ENCODE measurements at regions not wholly inside any gene's neighbourhood (a gene's known extent, or its start where the extent isn't known, plus 50 kb on each side); places are given as distances from the start of the nearest gene placed in this dataset.

GRCh38 chr6:44676246-44676790 lies 288.8 kb downstream of the CDC5L start:
- DNase-seq (ENCODE audit: low spot score), result no peak

GRCh38 chr6:44676826-44677433 lies 289.4 kb downstream of the CDC5L start:
- peak; percentile 30 for DNase-seq (ENCODE audit: low spot score)

DNA sequence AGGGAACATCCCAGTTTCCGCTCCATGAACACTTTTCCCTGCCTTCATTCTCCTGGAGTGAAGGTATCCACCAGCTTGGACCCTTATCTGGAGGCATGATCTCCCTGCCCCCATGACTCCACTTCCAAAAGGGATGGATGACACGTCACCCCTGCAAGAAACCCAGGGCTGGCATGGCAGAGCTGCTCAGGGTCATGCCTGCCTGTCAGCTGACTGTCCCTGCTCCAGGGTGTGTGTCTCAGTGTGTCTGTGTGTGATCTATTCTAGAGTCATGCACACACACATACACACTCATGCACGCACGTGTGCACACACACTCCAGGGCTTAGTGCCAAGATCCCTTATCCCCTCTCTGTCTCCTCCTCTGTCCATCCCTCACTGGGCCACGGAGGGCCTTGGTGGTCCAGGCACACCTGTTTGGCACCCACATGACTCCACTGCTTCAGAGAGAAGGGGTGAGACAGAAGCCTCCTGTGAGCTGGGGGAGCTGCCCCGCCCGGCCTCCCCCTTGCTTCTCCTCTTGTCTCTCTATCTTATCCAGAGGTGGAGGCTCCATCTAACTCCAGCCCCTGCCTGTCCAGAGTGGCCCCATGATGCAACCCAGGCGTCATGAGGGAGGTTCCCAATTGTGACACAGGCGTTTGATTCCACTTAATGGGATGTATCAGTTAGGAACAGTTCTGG lies 290.9 kb downstream of the CDC5L start:
- DNase-seq (ENCODE audit: low spot score), result no peak

GRCh38 chr6:44679438-44680201 lies 292.1 kb downstream of the CDC5L start:
- no peak for DNase-seq (ENCODE audit: low spot score)

- DNase-seq (ENCODE audit: low spot score), result peak; percentile 19
Measured at GRCh38 chr6:44680202-44680720, 292.8 kb downstream of the CDC5L start.

- DNase-seq (ENCODE audit: low spot score), result no peak
Measured at GRCh38 chr6:44681761-44682160, 294.3 kb downstream of the CDC5L start.

- DNase-seq (ENCODE audit: low spot score), result no peak
Measured at GRCh38 chr6:44682280-44682679, 294.8 kb downstream of the CDC5L start.

- DNase-seq (ENCODE audit: low spot score), result no peak
Measured at GRCh38 chr6:44682987-44683779, 295.7 kb downstream of the CDC5L start.

GRCh38 chr6:44685213-44685612 lies 297.7 kb downstream of the CDC5L start:
- DNase-seq (ENCODE audit: low spot score), result peak; percentile 18

GRCh38 chr6:44696099-44696498 lies 308.6 kb downstream of the CDC5L start:
- no peak for DNase-seq (ENCODE audit: low spot score)

GRCh38 chr6:44696686-44697085 lies 309.2 kb downstream of the CDC5L start:
- DNase-seq (ENCODE audit: low spot score), result no peak

DNA sequence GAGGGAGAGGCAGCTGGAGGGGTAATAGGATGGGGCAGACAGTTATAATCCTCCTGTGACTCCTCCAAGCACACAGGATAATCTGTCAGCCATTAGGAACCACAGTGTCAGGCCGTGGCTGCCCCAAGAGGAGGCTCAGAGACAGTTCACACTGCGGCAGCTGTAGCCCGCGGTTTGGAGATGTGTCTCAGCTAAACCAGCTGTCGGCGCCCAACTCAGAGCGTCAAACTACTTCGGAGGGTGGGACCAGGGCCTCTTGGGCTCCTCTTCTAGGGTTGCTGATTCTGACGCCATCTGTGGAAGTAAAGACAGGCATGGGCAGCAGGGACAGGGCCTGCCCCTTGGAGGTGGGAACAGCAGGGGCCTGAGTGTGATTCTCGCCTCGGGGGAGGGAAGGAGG lies 309.8 kb downstream of the CDC5L start:
- DNase-seq (ENCODE audit: low spot score), result no peak

GRCh38 chr6:44698602-44699001 lies 311.1 kb downstream of the CDC5L start:
- DNase-seq (ENCODE audit: low spot score), result no peak

DNA sequence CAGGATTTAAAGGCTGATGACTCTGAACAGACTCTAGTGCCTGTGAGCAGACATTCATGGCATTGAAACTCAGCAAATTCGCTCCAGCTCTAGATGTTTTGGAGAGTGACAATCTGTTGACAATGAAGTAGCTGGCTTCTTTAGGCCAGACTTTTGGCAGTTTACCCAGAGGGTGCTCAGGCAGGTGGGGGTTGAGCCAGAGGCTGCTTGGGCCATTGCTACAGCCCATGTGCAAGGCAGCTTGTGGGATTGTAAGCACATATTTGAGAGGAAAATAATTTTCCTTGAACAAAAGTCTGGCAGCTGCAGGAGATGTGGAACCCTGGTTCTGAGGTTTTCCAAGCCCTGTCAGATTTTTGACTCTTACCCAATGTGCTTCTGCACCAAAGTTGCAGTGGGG lies 311.6 kb downstream of the CDC5L start:
- DNase-seq (ENCODE audit: low spot score), result no peak

- DNase-seq (ENCODE audit: low spot score), result no peak
Measured at GRCh38 chr6:44699851-44700250, 312.3 kb downstream of the CDC5L start.

- DNase-seq (ENCODE audit: low spot score), result no peak
Measured at GRCh38 chr6:44700422-44700821, 312.9 kb downstream of the CDC5L start.

- no peak for DNase-seq (ENCODE audit: low spot score)
Measured at GRCh38 chr6:44701038-44701636, 313.6 kb downstream of the CDC5L start.

- DNase-seq (ENCODE audit: low spot score), result no peak
Measured at GRCh38 chr6:44701637-44702101, 314.2 kb downstream of the CDC5L start.

- no peak for DNase-seq (ENCODE audit: low spot score)
Measured at GRCh38 chr6:44702292-44702691, 314.8 kb downstream of the CDC5L start.

DNA sequence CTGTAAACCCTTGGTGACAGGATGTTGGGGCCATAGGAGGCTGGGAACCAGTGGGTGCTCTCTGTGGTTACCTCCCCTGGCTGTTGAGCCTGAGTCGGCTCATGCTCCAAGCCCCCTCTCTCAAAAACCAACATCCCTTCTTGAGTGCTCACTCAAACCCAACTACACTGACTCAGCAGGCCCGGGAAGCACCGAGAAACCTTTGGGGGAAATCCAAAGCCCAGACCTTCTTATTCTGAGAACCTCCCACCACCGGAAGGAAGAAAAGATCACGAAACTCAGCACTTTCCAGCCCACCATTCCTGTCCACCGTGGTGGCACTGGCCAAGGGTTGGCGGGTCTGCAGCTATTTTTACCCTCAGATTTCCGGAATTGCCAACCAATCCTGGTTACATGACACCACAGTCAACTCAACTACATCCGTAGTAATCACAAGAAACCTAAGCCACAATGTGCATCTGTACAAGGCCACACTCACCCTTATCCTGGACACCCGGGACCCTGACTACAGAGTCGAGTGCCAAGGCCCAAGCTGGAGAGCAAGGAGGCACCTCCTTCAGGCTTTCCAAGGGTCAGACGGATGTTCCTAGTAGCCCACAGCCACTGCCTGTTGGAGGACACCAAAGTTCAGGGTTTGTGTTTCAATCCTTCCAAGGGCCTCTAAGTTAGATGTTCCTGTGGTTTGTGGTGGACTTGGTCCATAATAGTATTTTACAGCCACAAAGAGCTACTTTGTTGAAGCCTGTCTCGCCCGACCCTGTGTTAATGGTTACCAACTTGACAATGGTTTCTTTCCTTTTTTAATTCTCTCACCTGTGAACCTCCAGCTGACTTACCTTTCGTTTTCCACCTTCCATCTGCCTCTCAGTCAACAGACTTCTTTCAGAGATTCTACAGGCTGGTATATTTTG lies 317.0 kb downstream of the CDC5L start:
- no peak for DNase-seq (ENCODE audit: low spot score)

Measured in umbilical cord (tissue), 1 donor.